GM12878 (cell line): ENCODE measurements at regions not wholly inside any gene's neighbourhood (a gene's known extent, or its start where the extent isn't known, plus 50 kb on each side); places are given as distances from the start of the nearest gene placed in this dataset.

Experiments
- ATAC-seq: fragments of 200-7000 bp; cut with Tn5 transposase; 3 replicates; pipeline ENCODE4 v1.9.1; 2020; ENCODE audit warnings: mild to moderate bottlenecking, moderate library complexity
- BruUV-seq: library from RNA; stranded (reverse); fragments of 400-500 nt; replicated peaks from 2 replicates; lab custom pipeline; 2021; lab: Mats Ljungman, UMichigan
- CTCF ChIA-PET: fragments of 300-600 bp; sonication (Branson Sonifier 250); formaldehyde crosslinking; extraction: SDS; loops from one replicate; lab custom pipeline; 2021; ENCODE audit warnings: inconsistent platforms; lab: Yijun Ruan, JAX
- POLR2A ChIA-PET: fragments of 350-600 bp; formaldehyde crosslinking; extraction: SDS; loops from one replicate; lab custom pipeline; 2021; ENCODE audit warnings: inconsistent platforms; lab: Charles Lee
- RAD21 ChIA-PET: fragments of 300-600 bp; sonication (Branson Sonifier 250); formaldehyde crosslinking; loops from one replicate; lab custom pipeline; 2023; ENCODE audit warnings: antibody characterized with exemption; ENCODE audit not compliant: unreplicated experiment; lab: Charles Lee
- SMC1A ChIA-PET: fragments of 300-600 bp; sonication (Branson Sonifier 250); formaldehyde crosslinking; loops from one replicate; lab custom pipeline; 2023; ENCODE audit not compliant: unreplicated experiment, uncharacterized antibody; lab: Charles Lee
- DNase-seq: peaks from one replicate; pipeline ENCODE4 v3.0.0-alpha.2; 2011; ENCODE audit warnings: low read depth, low spot score
- FAIRE-seq: peaks from 3 replicates; lab custom pipeline; 2011; peaks lifted over from hg19 to GRCh38; lab: Jason Lieb, UNC
- H2AFZ ChIP-seq: 2 replicates; pipeline ENCODE4 v1.6.0; 2011; ENCODE audit warnings: low read depth, low read length, control low read depth; ENCODE audit not compliant: control insufficient read depth
- H3K27ac ChIP-seq: 2 replicates; pipeline ENCODE4 v1.5.1; 2011; ENCODE audit warnings: control low read depth; ENCODE audit not compliant: control insufficient read depth, insufficient read depth
- H3K27me3 ChIP-seq, 2 experiments: replicated peaks in 1 of 2; 2 replicates each; pipeline versions ENCODE4 v1.6.0 to v1.6.1; 2011; ENCODE audit warnings: low read length in 1 of 2; ENCODE audit not compliant: control insufficient read depth in 2 of 2, insufficient read depth in 2 of 2
- H3K36me3 ChIP-seq, 2 experiments: 2 replicates each; pipeline ENCODE4 v1.5.1; 2011; ENCODE audit warnings: low read length in 1 of 2; ENCODE audit not compliant: control insufficient read depth in 2 of 2, insufficient read depth in 2 of 2
- H3K4me1 ChIP-seq: 2 replicates; pipeline ENCODE4 v1.6.1; 2011; ENCODE audit warnings: mild to moderate bottlenecking, low read length, moderate library complexity, mixed read lengths; ENCODE audit not compliant: control insufficient read depth, insufficient read depth
- H3K4me2 ChIP-seq: 2 replicates; pipeline ENCODE4 v1.6.0; 2011; ENCODE audit warnings: control low read depth; ENCODE audit not compliant: control insufficient read depth, insufficient read depth
- H3K4me3 ChIP-seq: fragments of 200-600 bp; sonication (generic); 2 replicates; pipeline ENCODE4 v1.5.1; 2016
- H3K79me2 ChIP-seq: 2 replicates; pipeline ENCODE4 v1.6.0; 2011; ENCODE audit warnings: low read length; ENCODE audit not compliant: control insufficient read depth, insufficient read depth
- H3K9ac ChIP-seq: 2 replicates; pipeline ENCODE4 v1.8.0; 2011; ENCODE audit warnings: low read length, control low read depth, mixed read lengths; ENCODE audit not compliant: control insufficient read depth, insufficient read depth
- H3K9me3 ChIP-seq: replicated peaks from 3 replicates; pipeline ENCODE4 v1.5.1; 2011; ENCODE audit warnings: mild to moderate bottlenecking, low read length; ENCODE audit not compliant: control insufficient read depth, insufficient read depth
- H4K20me1 ChIP-seq: 2 replicates; pipeline ENCODE4 v1.6.0; 2011; ENCODE audit not compliant: control insufficient read depth, insufficient read depth
- BMI1 ChIP-seq: fragments of 450-650 bp; IDR thresholded peaks from 2 replicates; pipeline ENCODE4 v1.6.1; 2016; ENCODE audit warnings: mild to moderate bottlenecking, moderate library complexity, borderline replicate concordance
- RELA ChIP-seq: fragments of 450-650 bp; IDR thresholded peaks from 2 replicates; pipeline ENCODE4 v1.8.0; 2014; ENCODE audit warnings: borderline replicate concordance; ENCODE audit not compliant: partially characterized antibody
- REST ChIP-seq: IDR thresholded peaks from 2 replicates; pipeline ENCODE4 v1.6.1; 2012; ENCODE audit warnings: mild to moderate bottlenecking, low read depth, low read length
- WGBS: methylation state at CpG from one replicate; pipeline ENCODE4 v1.1.6; 2016; ENCODE audit warnings: low lambda C conversion rate; ENCODE audit not compliant: insufficient replicate concordance, insufficient coverage; ENCODE audit errors: missing lambda C conversion rate; 5-methylcytosine and 5-hydroxymethylcytosine counted together
- in situ Hi-C: fragments of 300-500 bp; cut with MboI; formaldehyde crosslinking; loops from 9 replicates; pipeline ENCODE4 v1.14.3; 2018; ENCODE audit warnings: mixed read lengths
- intact Hi-C: fragments of 100-400 bp; cut with micrococcal nuclease; formaldehyde crosslinking; loops from one replicate; pipeline ENCODE4 v1.14.2; 2022; ENCODE audit not compliant: unreplicated experiment

- TF ChIP-seq REST: no peak
- no peak for TF ChIP-seq RELA
Measured at GRCh38 chr7:67361150-67361549, 364.5 kb downstream of the TYW1 start (continued).

DNA sequence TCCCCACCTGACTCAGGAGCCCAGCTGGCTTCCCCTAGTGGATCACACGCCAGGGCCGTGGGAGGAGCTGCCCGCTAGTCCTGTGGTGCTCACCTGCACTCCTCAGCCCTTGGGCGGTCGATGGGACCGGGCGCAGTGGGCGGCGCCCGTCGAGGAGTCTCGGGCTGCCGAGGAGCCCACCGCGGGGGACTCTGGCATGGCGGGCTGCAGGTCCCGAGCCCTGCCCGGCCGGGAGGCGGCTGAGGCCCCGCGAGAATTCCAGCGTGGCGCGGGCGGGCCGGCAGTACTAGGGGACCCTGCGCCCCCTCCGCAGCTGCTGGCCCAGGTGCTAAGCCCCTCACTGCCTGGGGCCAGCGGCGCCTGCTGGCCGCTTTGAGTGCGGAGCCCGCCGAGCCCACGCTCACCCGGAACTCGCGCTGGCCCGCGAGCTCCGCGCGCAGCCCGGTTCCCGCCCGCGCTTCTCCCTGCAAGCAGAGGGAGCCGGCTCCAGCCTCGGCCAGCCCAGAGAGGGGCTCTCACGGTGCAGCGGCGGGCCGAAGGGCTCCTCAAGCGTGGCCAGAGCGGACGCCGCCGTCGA, 367.9 kb downstream of the TYW1 start:
- H3K4me1 ChIP-seq: no peaks in the 10 kb centered on the region
- H4K20me1 ChIP-seq: no peaks in the 10 kb centered on the region
- H3K27ac ChIP-seq: no peak overlapping the region
- no peaks in the 10 kb centered on the region for H3K27me3 ChIP-seq
- ChIA-PET SMC1A (no interaction called here), CTCF (no interaction called here), RAD21 (no interaction called here), POLR2A (no interaction called here)
- H3K4me3 ChIP-seq: no peak overlapping the region
- 96% methylated on average over 32 of the region's 60 CpGs for WGBS
- in situ Hi-C loops (no loop called here), intact Hi-C loops (no loop called here)
- FAIRE-seq (no peak), DNase-seq (no peak), ATAC-seq (no peak)
- H2AFZ ChIP-seq: no peak overlapping the region
- no TSS peak for BruUV-seq
- no peaks in the 10 kb centered on the region for H3K79me2 ChIP-seq
- no peaks in the 10 kb centered on the region for H3K36me3 ChIP-seq
- no peaks in the 10 kb centered on the region for H3K9me3 ChIP-seq
- H3K9ac ChIP-seq: no peak overlapping the region
- TF ChIP-seq BMI1: no peak
- no peak overlapping the region for H3K4me2 ChIP-seq
